Ishikawa (cell line): ENCODE measurements at regions not wholly inside any gene's neighbourhood (a gene's known extent, or its start where the extent isn't known, plus 50 kb on each side); places are given as distances from the start of the nearest gene placed in this dataset.

ENCODE experiments used
- CREB1 ChIP-seq: IDR thresholded peaks from 2 replicates; pipeline ENCODE4 v1.6.1; 2012; ENCODE audit warnings: low read depth
- EP300 ChIP-seq: IDR thresholded peaks from 2 replicates; pipeline ENCODE4 v1.6.1; 2012; ENCODE audit warnings: borderline replicate concordance
- TAF1 ChIP-seq: IDR thresholded peaks from 2 replicates; pipeline ENCODE4 v1.6.1; 2012; ENCODE audit warnings: low read depth, mild to moderate bottlenecking
- USF1 ChIP-seq: IDR thresholded peaks from 2 replicates; pipeline ENCODE4 v1.6.1; 2012

DNA sequence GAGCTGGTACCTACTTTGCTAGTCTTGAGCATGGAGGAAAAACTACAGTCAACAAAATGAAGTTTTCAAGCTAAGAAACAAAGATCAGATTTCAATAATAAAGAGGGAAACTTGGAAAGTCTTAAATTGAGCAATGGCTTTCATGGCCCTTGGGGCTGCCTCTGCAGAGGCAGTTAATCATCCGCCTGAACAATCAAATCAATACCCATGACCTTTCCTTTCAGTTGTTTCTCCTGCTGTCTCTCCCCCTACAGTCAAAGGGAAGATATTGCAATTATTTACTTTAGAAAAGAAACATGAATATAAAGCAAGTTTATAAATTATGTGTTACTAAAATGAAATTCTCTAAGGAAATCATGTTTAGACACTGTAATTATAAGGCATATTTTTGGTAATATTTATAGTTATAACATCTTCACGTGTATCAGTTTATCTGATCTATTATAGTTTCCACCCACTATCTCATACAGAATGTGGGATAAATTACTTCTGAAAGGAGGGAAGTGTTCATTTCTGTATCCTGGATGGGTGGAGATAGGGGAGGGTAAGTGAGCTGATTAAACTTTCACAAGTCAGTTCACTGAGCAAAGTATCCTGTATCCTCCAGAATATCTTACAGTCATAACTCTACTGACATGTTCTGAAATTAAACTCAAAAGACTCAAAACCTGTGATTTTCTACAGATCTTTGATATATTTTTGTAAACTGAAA lies 72.4 kb upstream of the TSC22D1 start:
- TF ChIP-seq EP300, result no peak
- no peak for TF ChIP-seq USF1
- no peak for TF ChIP-seq CREB1
- TF ChIP-seq TAF1, result no peak
